ENCODE measurements at regions not wholly inside any gene's neighbourhood (a gene's known extent, or its start where the extent isn't known, plus 50 kb on each side); places are given as distances from the start of the nearest gene placed in this dataset.

DNA sequence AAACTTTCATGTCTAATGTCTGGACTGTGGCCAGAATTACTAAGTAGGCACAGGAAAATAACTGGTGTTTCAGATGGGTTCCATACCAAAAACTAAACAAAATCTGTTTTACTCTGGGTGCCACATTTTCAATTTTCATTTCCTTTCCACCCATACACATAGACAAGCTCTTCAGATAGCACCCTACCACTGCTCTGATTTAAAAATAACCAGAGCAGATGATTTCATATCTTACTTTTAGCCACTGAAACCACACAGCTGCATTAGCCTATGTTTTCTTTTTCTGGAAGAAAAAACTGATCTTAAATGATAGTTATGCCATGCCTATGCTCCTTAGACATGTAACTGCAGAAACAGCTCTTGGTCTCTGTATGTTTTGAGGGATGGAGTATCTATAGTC, 647.6 kb downstream of the CPS1 start:
- H3K27ac Mint-ChIP-seq, result no peak overlapping the region
- Histone ChIP-seq H3K36me3 (no peaks in the 10 kb centered on the region), H3K9me3 (ENCODE audit: low read depth) (no peaks in the 10 kb centered on the region), H4K20me1 (ENCODE audit: low read depth) (no peaks in the 10 kb centered on the region), H3K27me3 (no peaks in the 10 kb centered on the region), H3K9ac (no peak overlapping the region), H3K79me2 (ENCODE audit: low read depth) (no peaks in the 10 kb centered on the region), H3K4me3 (no peak overlapping the region), H2AFZ (replicated peaks) (no peak overlapping the region), H3K4me1 (peaks cover 6% of the 10 kb centered on the region), H3F3A (ENCODE audit: low read depth) (no peaks in the 10 kb centered on the region), H3K4me2 (no peak overlapping the region), H3K27ac (no peak overlapping the region)
- H3K4me1 Mint-ChIP-seq, result no peaks in the 10 kb centered on the region
- no peaks in the 10 kb centered on the region for H3K9me3 Mint-ChIP-seq
- no peak for DNase-seq (ENCODE audit: low spot score)
- no peaks in the 10 kb centered on the region for H3K27me3 Mint-ChIP-seq (ENCODE audit: insufficient read depth, low read depth)
- TF ChIP-seq, protein P1, sequence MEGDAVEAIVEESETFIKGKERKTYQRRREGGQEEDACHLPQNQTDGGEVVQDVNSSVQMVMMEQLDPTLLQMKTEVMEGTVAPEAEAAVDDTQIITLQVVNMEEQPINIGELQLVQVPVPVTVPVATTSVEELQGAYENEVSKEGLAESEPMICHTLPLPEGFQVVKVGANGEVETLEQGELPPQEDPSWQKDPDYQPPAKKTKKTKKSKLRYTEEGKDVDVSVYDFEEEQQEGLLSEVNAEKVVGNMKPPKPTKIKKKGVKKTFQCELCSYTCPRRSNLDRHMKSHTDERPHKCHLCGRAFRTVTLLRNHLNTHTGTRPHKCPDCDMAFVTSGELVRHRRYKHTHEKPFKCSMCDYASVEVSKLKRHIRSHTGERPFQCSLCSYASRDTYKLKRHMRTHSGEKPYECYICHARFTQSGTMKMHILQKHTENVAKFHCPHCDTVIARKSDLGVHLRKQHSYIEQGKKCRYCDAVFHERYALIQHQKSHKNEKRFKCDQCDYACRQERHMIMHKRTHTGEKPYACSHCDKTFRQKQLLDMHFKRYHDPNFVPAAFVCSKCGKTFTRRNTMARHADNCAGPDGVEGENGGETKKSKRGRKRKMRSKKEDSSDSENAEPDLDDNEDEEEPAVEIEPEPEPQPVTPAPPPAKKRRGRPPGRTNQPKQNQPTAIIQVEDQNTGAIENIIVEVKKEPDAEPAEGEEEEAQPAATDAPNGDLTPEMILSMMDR (IDR thresholded peaks at IDR 0.05), result no peak
- H3K36me3 Mint-ChIP-seq, result no peaks in the 10 kb centered on the region
- H3K4me3 Mint-ChIP-seq, result no peak overlapping the region

DNA sequence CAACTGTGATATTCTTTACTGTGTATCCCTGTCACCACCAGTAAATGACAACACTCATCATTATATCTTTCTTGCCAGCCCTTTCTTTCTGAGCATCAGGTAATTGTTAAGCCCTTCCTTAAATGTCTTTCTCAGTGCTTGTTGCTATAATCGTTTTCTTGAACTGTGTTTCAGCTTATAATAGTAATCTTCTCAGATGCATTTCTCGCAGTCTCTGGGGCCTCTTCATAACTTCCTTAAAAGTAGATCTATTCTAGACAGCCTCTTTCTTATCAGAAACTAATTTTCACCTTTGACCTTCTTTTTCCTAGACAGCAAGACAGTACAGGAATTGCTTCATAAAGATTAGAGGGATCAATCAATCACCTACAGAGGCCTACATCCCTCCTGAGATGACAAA, 648.1 kb downstream of the CPS1 start:
- Histone ChIP-seq H3K4me1 (peaks cover 6% of the 10 kb centered on the region), H4K20me1 (ENCODE audit: low read depth) (no peaks in the 10 kb centered on the region), H3K27me3 (no peaks in the 10 kb centered on the region), H3K4me3 (no peak overlapping the region), H3K4me2 (no peak overlapping the region), H3F3A (ENCODE audit: low read depth) (no peaks in the 10 kb centered on the region), H2AFZ (replicated peaks) (no peak overlapping the region), H3K27ac (no peak overlapping the region), H3K9me3 (ENCODE audit: low read depth) (no peaks in the 10 kb centered on the region), H3K36me3 (no peaks in the 10 kb centered on the region), H3K79me2 (ENCODE audit: low read depth) (no peaks in the 10 kb centered on the region), H3K9ac (no peak overlapping the region)
- no peak for DNase-seq (ENCODE audit: low spot score)
- no peak overlapping the region for H3K4me3 Mint-ChIP-seq
- no peaks in the 10 kb centered on the region for H3K27me3 Mint-ChIP-seq (ENCODE audit: insufficient read depth, low read depth)
- H3K27ac Mint-ChIP-seq, result no peak overlapping the region
- H3K9me3 Mint-ChIP-seq, result no peaks in the 10 kb centered on the region
- no peaks in the 10 kb centered on the region for H3K36me3 Mint-ChIP-seq
- TF ChIP-seq EZH2 (IDR thresholded peaks at IDR 0.05) (no peak), EZH2phosphoT487 (IDR thresholded peaks at IDR 0.05) (no peak)
- no peaks in the 10 kb centered on the region for H3K4me1 Mint-ChIP-seq

- H3K27ac Mint-ChIP-seq, result no peak overlapping the region
- Histone ChIP-seq H3K4me3 (no peak overlapping the region), H3K9me3 (ENCODE audit: low read depth) (no peaks in the 10 kb centered on the region), H3K9ac (no peak overlapping the region), H3K27me3 (no peaks in the 10 kb centered on the region), H3K79me2 (ENCODE audit: low read depth) (no peaks in the 10 kb centered on the region), H3K4me1 (peaks cover 6% of the 10 kb centered on the region), H2AFZ (replicated peaks) (no peak overlapping the region), H3K27ac (no peak overlapping the region), H4K20me1 (ENCODE audit: low read depth) (no peaks in the 10 kb centered on the region), H3K36me3 (no peaks in the 10 kb centered on the region), H3K4me2 (no peak overlapping the region), H3F3A (ENCODE audit: low read depth) (no peaks in the 10 kb centered on the region)
- TF ChIP-seq, protein P1 (IDR thresholded peaks at IDR 0.05), result no peak
- no peak for TF ChIP-seq EZH2phosphoT487 (IDR thresholded peaks at IDR 0.05)
- TF ChIP-seq EZH2 (IDR thresholded peaks at IDR 0.05), result no peak
- DNase-seq (ENCODE audit: low spot score), result no peak
- H3K9me3 Mint-ChIP-seq, result no peaks in the 10 kb centered on the region
- H3K4me1 Mint-ChIP-seq, result no peaks in the 10 kb centered on the region
- no peak overlapping the region for H3K4me3 Mint-ChIP-seq
- no peaks in the 10 kb centered on the region for H3K27me3 Mint-ChIP-seq (ENCODE audit: insufficient read depth, low read depth)
- no peaks in the 10 kb centered on the region for H3K36me3 Mint-ChIP-seq
Measured at GRCh38 chr2:211204902-211205301, 648.5 kb downstream of the CPS1 start.

GRCh38 chr2:211205358-211205757, 649.0 kb downstream of the CPS1 start:
- no peaks in the 10 kb centered on the region for H3K4me1 Mint-ChIP-seq
- Histone ChIP-seq H3K9me3 (ENCODE audit: low read depth) (no peaks in the 10 kb centered on the region), H4K20me1 (ENCODE audit: low read depth) (no peaks in the 10 kb centered on the region), H3K36me3 (no peaks in the 10 kb centered on the region), H3F3A (ENCODE audit: low read depth) (no peaks in the 10 kb centered on the region), H3K4me2 (no peak overlapping the region), H3K4me1 (peaks cover 6% of the 10 kb centered on the region), H3K27ac (no peak overlapping the region), H3K4me3 (no peak overlapping the region), H3K27me3 (no peaks in the 10 kb centered on the region), H2AFZ (replicated peaks) (no peak overlapping the region), H3K79me2 (ENCODE audit: low read depth) (no peaks in the 10 kb centered on the region), H3K9ac (no peak overlapping the region)
- no peak overlapping the region for H3K27ac Mint-ChIP-seq
- H3K36me3 Mint-ChIP-seq, result no peaks in the 10 kb centered on the region
- no peak overlapping the region for H3K4me3 Mint-ChIP-seq
- H3K27me3 Mint-ChIP-seq (ENCODE audit: insufficient read depth, low read depth), result no peaks in the 10 kb centered on the region
- H3K9me3 Mint-ChIP-seq, result no peaks in the 10 kb centered on the region
- DNase-seq (ENCODE audit: low spot score), result no peak
- TF ChIP-seq, protein P1 (IDR thresholded peaks at IDR 0.05), result no peak
- TF ChIP-seq EZH2 (IDR thresholded peaks at IDR 0.05), result no peak
- no peak for TF ChIP-seq EZH2phosphoT487 (IDR thresholded peaks at IDR 0.05)
